ACHN (cell line): ENCODE measurements at regions not wholly inside any gene's neighbourhood (a gene's known extent, or its start where the extent isn't known, plus 50 kb on each side); places are given as distances from the start of the nearest gene placed in this dataset.

ENCODE experiments used
- DNase-seq: peaks from one replicate; pipeline ENCODE4 v3.0.0-alpha.2; 2015
- in situ Hi-C: cut with HindIII; loops from 2 replicates; pipeline ENCODE4 v1.10.0; 2017; ENCODE audit warnings: low sequenced_read_pairs, low pct_ligation_motif_present, low pct_unique_long_range_greater_than_20kb

DNA sequence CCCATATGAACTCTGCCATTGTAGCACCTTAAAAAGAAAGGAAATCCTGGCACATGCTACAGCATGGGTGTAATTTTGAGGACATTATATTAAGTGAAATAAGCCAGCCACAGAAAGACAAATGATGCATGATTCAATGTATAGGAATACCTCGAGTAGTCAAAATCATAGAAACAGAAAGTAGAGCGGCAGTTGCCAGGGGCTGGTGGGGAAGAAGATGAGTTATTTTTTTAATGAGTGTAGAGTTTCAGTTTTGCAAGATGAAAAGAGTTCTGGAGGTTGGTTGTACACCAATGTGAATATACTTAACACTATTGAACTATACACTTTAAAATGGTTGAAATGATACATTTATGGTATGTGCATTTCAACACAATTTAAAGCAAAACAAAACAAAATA, 133.0 kb downstream of the ZDHHC21 start:
- in situ Hi-C loops: no loop called here

DNA sequence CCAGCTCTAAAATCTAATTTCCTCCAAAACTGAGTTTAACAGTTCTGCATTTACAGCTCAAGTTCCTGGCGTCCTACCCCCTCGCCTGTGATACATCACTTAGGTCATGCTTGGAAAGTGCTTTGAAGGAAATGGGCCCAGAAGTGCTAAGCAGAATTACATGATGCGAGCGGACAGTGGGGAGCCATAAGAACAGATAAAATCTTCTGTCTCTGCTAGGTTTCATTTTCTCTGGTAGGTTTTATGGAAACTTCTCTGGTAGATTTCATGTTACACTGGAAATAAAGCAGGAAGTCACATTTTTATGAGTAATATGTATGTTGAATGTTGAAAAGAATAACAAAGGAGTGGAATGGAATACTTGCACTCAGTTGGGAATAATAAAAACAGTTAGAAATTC, 138.3 kb downstream of the ZDHHC21 start:
- no peak for DNase-seq
- in situ Hi-C loops: no loop called here

More for the DNA sequence above, 133.0 kb downstream of the ZDHHC21 start:
- DNase-seq: no peak

DNA sequence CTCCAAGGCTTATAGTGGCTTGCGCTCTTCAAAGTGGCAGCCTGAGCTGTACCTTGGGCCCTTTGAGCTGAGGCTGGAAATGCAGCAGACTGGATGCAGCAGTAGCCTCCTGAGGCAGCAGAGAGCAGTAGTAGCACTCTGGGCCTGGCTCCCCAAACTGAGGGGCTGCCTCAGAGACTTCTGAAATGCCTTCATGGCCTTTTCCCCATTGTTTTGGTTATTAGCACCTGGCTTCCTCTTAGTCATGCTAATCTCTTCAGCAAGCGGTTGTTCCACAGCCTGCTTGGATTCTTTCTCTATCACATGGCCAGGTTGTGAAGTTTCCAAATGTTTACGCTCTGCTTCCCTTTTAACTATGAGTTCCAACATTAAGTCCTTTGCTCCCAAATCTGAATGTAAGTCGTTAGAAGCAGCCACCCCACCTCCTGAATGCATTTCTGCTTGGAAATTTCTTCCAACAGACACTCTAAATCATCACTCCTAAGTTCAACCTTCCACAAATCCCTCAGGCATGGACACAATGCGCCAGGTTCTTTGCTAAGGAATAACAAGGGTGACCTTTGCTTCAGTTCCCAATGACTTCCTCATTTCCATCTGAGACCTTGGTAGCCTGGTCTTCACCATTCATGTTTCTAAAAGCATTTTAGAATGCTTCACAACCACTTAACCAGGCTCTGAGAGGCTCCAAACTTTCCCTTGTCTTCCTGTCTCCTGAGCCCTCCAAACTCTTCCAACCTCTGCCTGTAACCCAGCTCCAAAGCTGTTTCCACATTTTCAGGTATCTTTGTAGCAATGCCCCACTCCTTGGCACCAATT, 145.8 kb downstream of the ZDHHC21 start:
- in situ Hi-C loops: no loop called here
- DNase-seq: no peak

DNA sequence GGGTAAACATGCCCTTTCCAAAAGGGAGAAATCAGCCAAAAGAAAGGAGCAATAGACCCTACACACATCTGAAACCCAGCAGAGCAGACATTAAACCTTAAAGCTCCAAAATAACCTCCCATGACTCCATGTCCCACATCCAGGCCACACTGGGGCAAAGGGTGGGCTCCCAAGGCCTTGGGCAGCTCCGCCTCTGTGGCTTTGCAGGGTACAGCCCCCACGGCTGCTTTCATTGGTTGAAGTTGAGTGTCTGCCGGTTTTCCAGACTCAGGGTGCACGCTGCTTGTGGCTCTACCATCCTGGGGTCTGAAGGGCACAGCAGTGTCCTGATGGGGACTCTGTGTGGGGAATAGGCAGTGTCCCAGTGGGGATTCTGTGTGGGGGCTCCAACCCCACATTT, 146.5 kb downstream of the ZDHHC21 start:
- no peak for DNase-seq
- in situ Hi-C loops: no loop called here

DNA sequence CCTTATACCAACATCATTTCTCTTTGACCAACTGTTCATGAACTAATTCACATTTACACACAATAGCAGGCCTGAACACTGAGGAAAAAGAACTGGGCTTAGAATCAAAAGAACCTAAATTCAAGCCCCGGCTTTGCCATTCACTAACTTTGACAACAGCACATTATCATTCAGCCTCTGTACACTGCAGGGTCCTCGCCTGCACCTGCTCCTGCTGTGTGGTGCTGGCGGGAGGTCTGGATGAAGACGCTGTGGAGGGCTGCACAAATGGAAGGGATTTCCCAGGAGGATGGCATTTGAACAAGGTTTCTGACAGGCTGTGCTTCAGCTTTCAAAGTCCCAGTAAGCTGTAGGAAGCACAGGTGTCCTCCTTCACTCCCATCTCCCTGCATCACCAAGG, 151.2 kb downstream of the ZDHHC21 start:
- in situ Hi-C loops: no loop called here
- DNase-seq: no peak

DNA sequence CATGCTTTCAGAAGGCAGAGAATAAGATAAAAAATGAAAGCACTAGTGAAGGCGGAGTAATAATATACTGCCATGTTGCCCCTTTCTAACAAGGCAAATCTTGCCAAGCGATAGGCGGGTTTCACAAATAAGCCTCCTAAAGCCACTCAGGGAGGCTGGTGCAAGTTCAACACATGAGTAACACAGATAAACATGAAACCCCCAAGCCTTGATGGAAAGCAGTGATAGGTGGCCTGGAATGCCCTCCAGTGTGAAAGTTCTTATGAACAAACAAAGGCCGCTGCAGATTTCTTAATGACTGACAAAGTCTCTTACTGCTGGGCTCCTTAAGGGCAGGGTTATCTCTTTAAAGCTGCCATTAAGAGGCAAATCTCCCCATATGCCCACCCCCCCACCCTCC, 154.7 kb downstream of the ZDHHC21 start:
- DNase-seq: no peak

DNA sequence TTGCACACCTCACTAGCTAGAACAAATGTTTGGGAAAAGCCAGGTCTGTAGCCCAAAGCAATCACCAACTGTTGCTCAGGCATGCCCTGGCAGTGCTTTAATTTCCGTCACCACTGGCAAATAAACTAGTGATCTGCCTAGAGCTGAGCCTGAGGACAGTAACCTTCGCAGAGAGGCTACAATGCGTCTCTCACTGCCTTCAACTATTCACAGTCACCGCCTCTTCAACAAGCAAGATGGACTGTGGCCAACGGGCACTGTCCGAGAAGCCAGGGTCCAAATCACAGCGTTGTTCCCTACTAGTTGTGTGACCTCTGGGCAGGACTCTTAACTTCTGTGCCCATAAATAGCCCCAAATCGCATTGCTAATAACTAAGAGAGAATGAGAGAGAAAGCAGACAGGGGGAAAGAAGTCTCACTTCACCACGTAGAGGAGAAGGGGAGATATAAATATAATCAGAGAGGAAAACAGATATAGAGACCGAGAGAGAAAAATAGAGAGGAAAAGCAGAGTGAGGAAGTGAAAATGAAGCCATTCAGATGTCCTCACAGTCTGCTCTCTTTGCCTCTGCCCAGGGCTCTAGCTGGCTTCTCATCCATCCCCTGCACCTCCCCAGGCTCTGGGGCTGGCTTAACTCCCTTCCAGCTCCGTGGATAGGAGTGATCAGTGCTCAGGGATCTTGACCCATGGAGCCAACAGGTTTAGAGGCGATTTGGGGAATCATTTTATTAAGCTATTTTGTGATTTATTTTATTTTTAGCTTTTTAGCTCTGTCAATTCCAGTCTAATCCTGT, 157.9 kb downstream of the ZDHHC21 start:
- in situ Hi-C loops: no loop called here
- DNase-seq: no peak

More for the DNA sequence above, 154.7 kb downstream of the ZDHHC21 start:
- in situ Hi-C loops: no loop called here

DNA sequence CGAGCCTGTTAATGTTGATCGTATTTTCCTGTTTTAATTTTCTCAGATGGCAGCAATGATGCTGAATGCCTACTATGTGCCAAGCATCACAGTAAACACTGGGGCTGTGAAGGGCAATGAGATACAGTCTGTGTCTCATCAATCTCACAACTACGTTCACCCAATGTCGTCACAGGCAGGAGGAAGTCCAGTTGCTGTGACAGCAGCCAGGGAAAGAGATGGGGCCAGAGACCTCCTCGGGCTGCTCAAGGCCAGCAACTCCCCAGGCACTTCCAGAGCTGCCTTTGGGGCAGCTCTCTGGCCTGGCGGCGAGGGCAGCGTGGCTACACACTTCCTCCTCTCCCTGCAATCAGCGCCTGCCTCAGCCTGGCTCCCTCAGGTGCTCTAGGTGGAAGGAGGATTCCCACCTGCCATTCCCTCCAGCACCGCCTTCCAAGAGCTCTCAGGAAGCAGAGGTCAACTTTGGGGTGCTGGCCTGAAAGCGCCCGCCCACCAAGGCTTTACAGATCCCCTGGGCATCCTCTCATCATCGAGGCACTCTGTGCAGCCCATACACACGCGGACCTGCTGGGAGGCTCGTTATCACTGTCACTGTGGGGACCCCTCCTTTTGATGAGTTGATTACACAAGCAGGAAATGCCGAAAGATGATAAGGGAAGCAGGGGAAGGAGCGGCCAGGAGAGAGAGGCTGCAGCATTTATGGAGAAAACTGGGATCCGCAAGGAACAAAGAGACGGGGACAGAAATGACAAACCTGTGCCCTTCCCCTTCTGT, 159.2 kb downstream of the ZDHHC21 start:
- in situ Hi-C loops: no loop called here
- DNase-seq: no peak

DNA sequence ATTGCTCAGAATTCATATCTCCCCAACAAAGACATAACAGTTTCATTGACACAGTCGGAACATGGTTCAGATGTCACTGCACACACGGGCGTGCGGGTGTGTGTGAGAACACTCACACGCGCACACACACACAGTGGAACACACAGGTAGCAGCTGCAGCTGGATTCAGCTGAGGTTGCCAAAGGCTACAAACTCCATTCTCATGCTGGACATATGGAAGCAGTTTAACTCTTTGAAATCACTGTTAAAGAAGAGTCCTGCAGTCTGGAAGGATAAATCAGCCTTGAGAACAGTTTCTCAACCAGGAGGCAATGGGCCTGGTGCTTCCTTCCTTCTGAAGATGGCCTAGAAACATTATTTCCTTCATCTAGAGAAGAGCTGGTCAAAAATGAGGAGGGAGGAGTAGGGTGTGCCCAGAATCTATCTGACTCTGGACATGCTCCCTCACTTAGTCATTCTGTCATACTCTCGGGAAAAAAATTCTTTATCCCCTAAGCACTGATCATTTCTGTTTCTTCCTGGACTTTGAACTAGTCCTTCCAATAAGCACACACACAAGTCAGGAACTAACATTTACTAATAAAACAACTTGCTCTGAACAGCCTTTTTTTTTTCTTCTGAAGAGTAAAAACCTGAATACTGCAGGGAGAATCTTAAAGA, 160.6 kb downstream of the ZDHHC21 start:
- no peak for DNase-seq
- in situ Hi-C loops: no loop called here

DNA sequence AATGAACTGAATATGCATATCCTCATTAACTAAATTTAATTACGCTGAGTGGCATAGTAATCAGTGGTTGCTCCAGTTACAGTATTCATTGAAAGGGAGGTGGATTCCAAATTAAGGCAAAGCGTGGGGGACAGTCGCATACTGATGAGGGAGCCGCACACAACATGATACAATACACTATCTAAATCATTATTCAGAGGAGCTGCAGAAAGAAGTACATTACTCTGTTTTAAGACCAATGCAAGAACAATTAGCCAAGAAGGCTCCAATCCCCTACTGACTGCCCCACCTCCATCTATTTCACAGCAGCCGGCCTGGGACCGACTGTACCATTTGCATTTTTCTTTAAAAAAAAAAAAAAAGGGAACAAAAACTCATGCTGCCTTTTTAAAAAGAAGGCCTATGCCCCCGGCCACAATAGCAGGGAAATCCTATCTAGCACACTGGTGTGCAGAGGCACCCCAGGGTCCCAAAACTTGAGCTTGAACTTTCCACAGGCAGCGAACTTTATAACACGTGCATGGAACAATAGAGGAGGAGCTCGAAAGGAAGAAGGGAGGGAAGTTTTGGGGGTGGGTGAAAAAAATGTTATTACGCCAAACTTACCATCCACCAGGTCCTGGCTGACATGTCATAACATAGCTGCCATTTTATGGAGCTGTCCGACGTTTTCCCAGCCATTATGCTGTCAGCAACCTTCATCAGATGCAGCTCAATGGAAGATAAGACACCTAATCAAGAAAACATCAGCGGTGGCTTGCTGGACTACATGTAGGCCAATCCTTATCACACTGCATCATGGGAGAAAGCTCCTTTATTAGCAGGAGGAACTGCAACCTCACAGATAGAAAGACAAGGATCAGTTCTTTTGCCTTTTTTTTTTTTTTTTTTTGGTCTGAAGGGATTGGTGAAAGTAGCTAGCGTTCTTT, 161.6 kb downstream of the ZDHHC21 start:
- in situ Hi-C loops: no loop called here
- no peak for DNase-seq

DNA sequence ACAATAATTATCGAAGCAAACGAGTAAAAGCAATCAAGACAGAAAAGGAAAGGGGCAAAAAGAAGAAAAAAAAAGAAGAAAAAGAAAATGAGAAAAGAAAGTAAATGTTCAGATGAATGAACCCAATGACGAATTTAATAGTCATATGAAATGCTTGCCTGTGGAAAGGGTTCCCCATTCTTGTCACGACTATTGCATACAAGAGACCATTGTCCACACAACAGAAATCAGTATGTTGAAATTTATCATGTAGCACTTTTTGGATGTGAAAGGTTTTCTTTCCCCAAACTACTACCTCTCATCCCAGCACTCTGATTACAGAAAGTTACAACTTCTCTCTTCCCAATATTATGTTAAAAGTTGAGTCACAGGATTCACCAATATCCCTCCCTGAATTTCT, 162.4 kb downstream of the ZDHHC21 start:
- in situ Hi-C loops: no loop called here

DNA sequence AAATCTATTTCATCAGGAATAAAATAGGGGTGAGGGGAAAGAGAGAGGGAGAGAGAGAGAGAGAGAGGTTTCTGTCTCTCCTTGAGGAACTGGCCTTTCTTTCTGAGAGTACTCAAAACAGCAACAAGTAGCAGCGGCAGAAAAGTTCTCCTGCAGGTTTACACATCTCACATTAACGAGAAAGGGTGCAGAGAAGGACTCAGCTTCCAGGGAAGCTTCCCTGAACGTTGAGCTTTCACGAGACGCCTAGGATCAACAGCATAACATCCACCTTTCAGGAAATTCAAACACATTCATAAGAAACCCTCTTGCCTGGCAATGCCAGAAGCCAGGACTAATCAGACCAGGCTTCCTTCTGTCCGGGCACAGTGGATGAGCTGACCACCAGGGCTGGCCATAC, 162.9 kb downstream of the ZDHHC21 start:
- in situ Hi-C loops: no loop called here
- DNase-seq: no peak

More for the DNA sequence above, 162.4 kb downstream of the ZDHHC21 start:
- DNase-seq: no peak

DNA sequence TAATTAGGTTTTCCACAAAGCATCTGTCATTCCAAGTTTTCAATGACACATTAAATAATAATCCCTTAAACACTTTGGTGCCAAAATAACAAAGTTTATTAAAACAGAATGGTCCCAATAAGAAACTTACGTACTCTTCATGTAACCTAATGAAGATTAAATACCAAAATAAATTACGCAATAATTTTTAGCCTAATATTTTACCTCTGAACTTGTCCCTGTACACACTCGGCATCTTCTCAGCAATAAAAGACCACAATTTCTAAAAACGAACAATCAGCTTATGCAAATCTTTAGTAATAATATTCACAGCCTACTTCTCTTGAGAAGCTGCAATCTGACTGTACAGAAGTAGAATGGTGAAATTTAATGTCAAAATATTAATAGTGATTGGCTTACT, 163.6 kb downstream of the ZDHHC21 start:
- no peak for DNase-seq
- in situ Hi-C loops: no loop called here

DNA sequence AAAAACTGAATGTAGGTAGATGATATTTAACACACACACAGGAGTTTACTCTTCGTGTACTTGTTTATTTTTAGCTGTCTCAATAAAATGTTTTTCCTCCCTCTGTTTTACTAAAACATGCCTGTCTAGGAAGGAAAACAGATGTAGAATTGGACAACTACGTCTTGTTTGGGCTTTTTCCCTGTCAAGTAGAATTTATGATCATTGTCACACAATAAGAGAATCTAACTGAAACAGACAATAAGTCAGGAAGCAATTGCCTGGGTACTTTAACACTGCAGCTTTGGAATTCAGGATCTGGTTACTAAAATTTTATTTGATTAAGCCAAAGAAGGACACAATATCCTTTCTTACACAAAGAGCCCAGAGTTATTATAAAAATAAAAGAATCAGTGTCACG, 164.2 kb downstream of the ZDHHC21 start:
- DNase-seq: no peak
- in situ Hi-C loops: no loop called here

DNA sequence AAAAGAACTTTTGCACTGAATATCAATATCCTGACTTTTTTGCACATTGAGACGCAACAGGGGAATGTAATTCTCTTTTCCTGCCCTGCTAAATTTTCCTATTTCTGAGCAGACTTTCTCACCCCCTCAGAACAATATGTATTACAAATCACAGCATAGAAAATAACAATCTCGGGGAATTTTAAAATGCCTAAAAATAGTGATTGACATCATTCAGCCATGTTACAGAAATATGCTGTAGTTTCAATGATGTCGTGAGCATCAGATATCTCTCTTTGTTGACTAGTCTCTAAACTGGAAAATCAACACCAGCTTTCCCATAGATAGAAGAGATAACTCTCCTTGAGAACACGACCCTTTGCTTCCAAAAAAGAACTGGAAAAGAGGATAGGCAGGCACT, 166.7 kb downstream of the ZDHHC21 start:
- in situ Hi-C loops: no loop called here
- DNase-seq: no peak

DNA sequence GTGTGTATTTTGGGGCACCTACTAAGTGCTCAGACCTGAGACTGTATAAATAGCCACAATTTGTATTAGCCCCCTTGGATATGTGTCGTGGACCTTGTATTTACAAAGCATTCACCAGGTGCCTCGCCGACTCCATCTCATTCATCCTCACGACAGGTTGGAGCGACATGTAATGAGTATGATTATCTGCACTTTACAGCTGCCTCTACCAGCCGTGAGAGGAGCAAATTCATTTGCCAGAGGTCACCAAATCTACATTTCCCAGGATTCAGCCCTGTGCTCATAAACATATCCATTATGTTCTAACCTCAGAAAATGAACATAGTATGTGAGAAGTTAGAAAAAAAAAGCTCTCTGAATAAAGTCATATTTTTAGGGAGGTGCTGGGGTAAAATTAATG, 167.4 kb downstream of the ZDHHC21 start:
- DNase-seq: no peak
- in situ Hi-C loops: no loop called here

DNA sequence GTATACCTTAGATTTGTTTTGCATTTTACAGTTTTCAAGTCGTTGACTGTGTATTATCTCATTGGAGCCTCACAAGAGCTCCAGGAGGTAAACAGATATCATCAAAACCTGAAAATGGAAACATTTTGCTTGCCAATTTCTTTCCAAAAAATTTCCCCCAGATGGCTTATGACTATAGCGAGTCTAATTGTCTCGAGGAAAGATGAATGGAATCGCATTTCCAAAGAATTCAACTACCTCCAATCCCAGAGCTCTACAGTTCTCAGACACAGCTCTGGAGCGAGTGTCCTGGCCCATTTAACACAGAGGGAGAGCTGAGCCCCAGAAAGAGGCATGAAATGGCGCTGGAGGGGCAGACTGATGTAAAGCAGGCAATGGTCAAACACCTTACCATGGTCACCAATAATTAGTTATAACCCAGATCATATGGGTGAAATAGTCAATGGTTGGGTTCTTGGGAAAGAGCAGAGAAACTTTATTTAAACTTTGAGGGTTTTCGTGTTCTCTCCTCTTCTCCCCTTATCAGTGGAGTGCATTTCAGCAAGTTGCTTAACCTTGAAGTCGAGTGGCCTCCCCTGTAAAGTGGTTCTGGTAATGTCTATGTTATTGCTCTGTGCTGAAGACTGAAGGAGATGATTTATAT, 168.2 kb downstream of the ZDHHC21 start:
- DNase-seq: no peak
- in situ Hi-C loops: no loop called here
